HepG2 (cell line): ENCODE measurements at regions not wholly inside any gene's neighbourhood (a gene's known extent, or its start where the extent isn't known, plus 50 kb on each side); places are given as distances from the start of the nearest gene placed in this dataset.

Source experiments
- BCL6 ChIP-seq: IDR thresholded peaks from 2 replicates; pipeline ENCODE4 v1.6.1; 2016; ENCODE audit warnings: missing genetic modification reagents, missing compliant biosample characterization
- BHLHE40 ChIP-seq: IDR thresholded peaks from 2 replicates; pipeline ENCODE4 v1.6.1; 2011; ENCODE audit warnings: low read length, improper control_type of control experiment
- CHD2 ChIP-seq: IDR thresholded peaks from 2 replicates; pipeline ENCODE4 v1.6.1; 2011; ENCODE audit warnings: low read depth, low read length, improper control_type of control experiment
- EZH2 ChIP-seq: conservative IDR thresholded peaks from 2 replicates; pipeline ENCODE4 v1.6.1; 2012; ENCODE audit warnings: mild to moderate bottlenecking, low read depth, low read length, moderate library complexity
- ZNF350 ChIP-seq: sonication (generic); formaldehyde crosslinking; IDR thresholded peaks from 2 replicates; pipeline ENCODE4 v1.4.0; 2020; ENCODE audit warnings: mild to moderate bottlenecking, low read depth, missing genetic modification reagents, borderline replicate concordance
- TF ChIP-seq, protein P1 (sequence below): IDR thresholded peaks from 2 replicates; pipeline ENCODE4 v1.6.1; 2016; ENCODE audit warnings: mild to moderate bottlenecking, missing biosample characterization, missing genetic modification reagents
- TF ChIP-seq, protein P2 (sequence below), 2 experiments: sonication (generic) in 1 of 2; formaldehyde crosslinking in 1 of 2; IDR thresholded peaks; 2 replicates each; pipeline versions ENCODE4 v1.4.0 to v1.6.1; 2018 to 2020; ENCODE audit warnings: missing genetic modification reagents in 2 of 2, borderline replicate concordance in 1 of 2, low read depth in 1 of 2, mild to moderate bottlenecking in 1 of 2, missing biosample characterization in 1 of 2
- TF ChIP-seq, protein P3 (sequence below): sonication (generic); formaldehyde crosslinking; IDR thresholded peaks from 2 replicates; pipeline ENCODE4 v1.5.0; 2020; ENCODE audit warnings: mild to moderate bottlenecking, missing genetic modification reagents, moderate library complexity
- TF ChIP-seq, protein P4 (sequence below), 2 experiments: sonication (generic) in 1 of 2; formaldehyde crosslinking in 1 of 2; IDR thresholded peaks; 2 replicates each; pipeline versions ENCODE4 v1.5.1 to v1.6.1; 2011 to 2020; ENCODE audit warnings: borderline replicate concordance in 1 of 2, low read depth in 1 of 2, low read length in 1 of 2, mild to moderate bottlenecking in 1 of 2, missing genetic modification reagents in 1 of 2, moderate library complexity in 1 of 2
- TF ChIP-seq, protein P5 (sequence below): sonication (generic); formaldehyde crosslinking; IDR thresholded peaks from 2 replicates; pipeline ENCODE4 v1.4.0; 2020; ENCODE audit warnings: mild to moderate bottlenecking, low read depth, missing genetic modification reagents
- TF ChIP-seq, protein P6 (sequence below): sonication (generic); formaldehyde crosslinking; IDR thresholded peaks from 2 replicates; pipeline ENCODE4 v1.4.0; 2020; ENCODE audit warnings: missing genetic modification reagents
- TF ChIP-seq, protein P7 (sequence below): IDR thresholded peaks from 2 replicates; pipeline ENCODE4 v1.6.1; 2012; ENCODE audit warnings: low read depth, low read length, improper control_type of control experiment

DNA sequence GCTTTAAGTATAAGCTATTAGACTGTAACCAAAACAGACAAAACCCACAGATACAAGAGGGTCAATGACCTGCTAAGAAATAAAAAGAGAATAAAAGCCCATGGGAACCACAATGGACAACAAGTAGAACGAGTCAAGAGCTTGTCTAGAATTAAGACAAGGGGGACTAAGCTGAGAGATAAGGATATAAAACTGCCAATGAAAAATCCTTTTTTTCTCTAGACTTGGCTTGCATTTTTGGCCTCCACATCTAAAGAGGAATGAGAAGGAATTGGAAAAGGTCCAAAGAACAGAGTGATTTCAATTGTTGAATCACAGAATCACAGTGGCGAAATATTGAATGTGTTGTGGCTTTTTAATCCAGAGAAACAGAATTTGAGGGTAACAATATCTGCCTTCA is 135.7 kb downstream of the QDPR start:
- TF ChIP-seq, protein P1, sequence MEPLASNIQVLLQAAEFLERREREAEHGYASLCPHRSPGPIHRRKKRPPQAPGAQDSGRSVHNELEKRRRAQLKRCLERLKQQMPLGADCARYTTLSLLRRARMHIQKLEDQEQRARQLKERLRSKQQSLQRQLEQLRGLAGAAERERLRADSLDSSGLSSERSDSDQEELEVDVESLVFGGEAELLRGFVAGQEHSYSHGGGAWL, result no peak
- TF ChIP-seq, protein P2, sequence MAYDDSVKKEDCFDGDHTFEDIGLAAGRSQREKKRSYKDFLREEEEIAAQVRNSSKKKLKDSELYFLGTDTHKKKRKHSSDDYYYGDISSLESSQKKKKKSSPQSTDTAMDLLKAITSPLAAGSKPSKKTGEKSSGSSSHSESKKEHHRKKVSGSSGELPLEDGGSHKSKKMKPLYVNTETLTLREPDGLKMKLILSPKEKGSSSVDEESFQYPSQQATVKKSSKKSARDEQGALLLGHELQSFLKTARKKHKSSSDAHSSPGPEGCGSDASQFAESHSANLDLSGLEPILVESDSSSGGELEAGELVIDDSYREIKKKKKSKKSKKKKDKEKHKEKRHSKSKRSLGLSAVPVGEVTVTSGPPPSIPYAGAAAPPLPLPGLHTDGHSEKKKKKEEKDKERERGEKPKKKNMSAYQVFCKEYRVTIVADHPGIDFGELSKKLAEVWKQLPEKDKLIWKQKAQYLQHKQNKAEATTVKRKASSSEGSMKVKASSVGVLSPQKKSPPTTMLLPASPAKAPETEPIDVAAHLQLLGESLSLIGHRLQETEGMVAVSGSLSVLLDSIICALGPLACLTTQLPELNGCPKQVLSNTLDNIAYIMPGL (CRISPR knock-in tag; IDR thresholded peaks at IDR 0.05; ENCODE audit: borderline replicate concordance in 1 of 2, low read depth in 1 of 2), result no peak
- TF ChIP-seq CHD2, result no peak
- TF ChIP-seq EZH2, result no peak
- TF ChIP-seq, protein P3, sequence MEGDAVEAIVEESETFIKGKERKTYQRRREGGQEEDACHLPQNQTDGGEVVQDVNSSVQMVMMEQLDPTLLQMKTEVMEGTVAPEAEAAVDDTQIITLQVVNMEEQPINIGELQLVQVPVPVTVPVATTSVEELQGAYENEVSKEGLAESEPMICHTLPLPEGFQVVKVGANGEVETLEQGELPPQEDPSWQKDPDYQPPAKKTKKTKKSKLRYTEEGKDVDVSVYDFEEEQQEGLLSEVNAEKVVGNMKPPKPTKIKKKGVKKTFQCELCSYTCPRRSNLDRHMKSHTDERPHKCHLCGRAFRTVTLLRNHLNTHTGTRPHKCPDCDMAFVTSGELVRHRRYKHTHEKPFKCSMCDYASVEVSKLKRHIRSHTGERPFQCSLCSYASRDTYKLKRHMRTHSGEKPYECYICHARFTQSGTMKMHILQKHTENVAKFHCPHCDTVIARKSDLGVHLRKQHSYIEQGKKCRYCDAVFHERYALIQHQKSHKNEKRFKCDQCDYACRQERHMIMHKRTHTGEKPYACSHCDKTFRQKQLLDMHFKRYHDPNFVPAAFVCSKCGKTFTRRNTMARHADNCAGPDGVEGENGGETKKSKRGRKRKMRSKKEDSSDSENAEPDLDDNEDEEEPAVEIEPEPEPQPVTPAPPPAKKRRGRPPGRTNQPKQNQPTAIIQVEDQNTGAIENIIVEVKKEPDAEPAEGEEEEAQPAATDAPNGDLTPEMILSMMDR (CRISPR knock-in tag), result no peak
- no peak for TF ChIP-seq BCL6 (CRISPR knock-in tag)
- no peak for TF ChIP-seq BHLHE40
- TF ChIP-seq, protein P4, sequence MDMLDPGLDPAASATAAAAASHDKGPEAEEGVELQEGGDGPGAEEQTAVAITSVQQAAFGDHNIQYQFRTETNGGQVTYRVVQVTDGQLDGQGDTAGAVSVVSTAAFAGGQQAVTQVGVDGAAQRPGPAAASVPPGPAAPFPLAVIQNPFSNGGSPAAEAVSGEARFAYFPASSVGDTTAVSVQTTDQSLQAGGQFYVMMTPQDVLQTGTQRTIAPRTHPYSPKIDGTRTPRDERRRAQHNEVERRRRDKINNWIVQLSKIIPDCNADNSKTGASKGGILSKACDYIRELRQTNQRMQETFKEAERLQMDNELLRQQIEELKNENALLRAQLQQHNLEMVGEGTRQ (IDR thresholded peaks at IDR 0.05; ENCODE audit: low read depth, low read length), result no peak
- TF ChIP-seq, protein P4 (CRISPR knock-in tag; IDR thresholded peaks at IDR 0.05; ENCODE audit: borderline replicate concordance), result no peak
- TF ChIP-seq, protein P5, sequence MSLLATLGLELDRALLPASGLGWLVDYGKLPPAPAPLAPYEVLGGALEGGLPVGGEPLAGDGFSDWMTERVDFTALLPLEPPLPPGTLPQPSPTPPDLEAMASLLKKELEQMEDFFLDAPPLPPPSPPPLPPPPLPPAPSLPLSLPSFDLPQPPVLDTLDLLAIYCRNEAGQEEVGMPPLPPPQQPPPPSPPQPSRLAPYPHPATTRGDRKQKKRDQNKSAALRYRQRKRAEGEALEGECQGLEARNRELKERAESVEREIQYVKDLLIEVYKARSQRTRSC (CRISPR knock-in tag), result no peak
- no peak for TF ChIP-seq ZNF350 (CRISPR knock-in tag)
- TF ChIP-seq, protein P6, sequence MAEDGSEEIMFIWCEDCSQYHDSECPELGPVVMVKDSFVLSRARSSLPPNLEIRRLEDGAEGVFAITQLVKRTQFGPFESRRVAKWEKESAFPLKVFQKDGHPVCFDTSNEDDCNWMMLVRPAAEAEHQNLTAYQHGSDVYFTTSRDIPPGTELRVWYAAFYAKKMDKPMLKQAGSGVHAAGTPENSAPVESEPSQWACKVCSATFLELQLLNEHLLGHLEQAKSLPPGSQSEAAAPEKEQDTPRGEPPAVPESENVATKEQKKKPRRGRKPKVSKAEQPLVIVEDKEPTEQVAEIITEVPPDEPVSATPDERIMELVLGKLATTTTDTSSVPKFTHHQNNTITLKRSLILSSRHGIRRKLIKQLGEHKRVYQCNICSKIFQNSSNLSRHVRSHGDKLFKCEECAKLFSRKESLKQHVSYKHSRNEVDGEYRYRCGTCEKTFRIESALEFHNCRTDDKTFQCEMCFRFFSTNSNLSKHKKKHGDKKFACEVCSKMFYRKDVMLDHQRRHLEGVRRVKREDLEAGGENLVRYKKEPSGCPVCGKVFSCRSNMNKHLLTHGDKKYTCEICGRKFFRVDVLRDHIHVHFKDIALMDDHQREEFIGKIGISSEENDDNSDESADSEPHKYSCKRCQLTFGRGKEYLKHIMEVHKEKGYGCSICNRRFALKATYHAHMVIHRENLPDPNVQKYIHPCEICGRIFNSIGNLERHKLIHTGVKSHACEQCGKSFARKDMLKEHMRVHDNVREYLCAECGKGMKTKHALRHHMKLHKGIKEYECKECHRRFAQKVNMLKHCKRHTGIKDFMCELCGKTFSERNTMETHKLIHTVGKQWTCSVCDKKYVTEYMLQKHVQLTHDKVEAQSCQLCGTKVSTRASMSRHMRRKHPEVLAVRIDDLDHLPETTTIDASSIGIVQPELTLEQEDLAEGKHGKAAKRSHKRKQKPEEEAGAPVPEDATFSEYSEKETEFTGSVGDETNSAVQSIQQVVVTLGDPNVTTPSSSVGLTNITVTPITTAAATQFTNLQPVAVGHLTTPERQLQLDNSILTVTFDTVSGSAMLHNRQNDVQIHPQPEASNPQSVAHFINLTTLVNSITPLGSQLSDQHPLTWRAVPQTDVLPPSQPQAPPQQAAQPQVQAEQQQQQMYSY (CRISPR knock-in tag), result no peak
- TF ChIP-seq, protein P7, sequence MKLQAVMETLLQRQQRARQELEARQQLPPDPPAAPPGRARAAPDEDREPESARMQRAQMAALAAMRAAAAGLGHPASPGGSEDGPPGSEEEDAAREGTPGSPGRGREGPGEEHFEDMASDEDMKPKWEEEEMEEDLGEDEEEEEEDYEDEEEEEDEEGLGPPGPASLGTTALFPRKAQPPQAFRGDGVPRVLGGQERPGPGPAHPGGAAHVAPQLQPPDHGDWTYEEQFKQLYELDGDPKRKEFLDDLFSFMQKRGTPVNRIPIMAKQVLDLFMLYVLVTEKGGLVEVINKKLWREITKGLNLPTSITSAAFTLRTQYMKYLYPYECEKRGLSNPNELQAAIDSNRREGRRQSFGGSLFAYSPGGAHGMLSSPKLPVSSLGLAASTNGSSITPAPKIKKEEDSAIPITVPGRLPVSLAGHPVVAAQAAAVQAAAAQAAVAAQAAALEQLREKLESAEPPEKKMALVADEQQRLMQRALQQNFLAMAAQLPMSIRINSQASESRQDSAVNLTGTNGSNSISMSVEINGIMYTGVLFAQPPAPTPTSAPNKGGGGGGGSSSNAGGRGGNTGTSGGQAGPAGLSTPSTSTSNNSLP, result no peak
